Stimulated activated naive CD8-positive, alpha-beta T cell treated with anti-CD3 and anti-CD28 coated beads, Interleukin-15, Interleukin-2, amounts not matched to agents 100 U/mL and 50 U/mL, for 24 hours (primary cell): ENCODE measurements at regions not wholly inside any gene's neighbourhood (a gene's known extent, or its start where the extent isn't known, plus 50 kb on each side); places are given as distances from the start of the nearest gene placed in this dataset.
"Not testable (repeated sequence)": the region's sequence is repeated elsewhere in the genome, so short reads cannot be mapped to it uniquely, and the experiment has no call there.

Experiments
- ATAC-seq: fragments of 150-1000 bp; cut with Tn5 transposase; one replicate; pipeline ENCODE4 v1.10.0; 2021
- DNase-seq: peaks from one replicate; pipeline ENCODE4 v3.0.0; 2021

GRCh38 chr14:106642971-106643370 is 1116.6 kb downstream of the TMEM121 start:
- ATAC-seq, DNase-seq: not testable (repeated sequence)

- ATAC-seq, result not testable (repeated sequence)
Observed at GRCh38 chr14:106648874-106649273, 1122.5 kb downstream of the TMEM121 start.

GRCh38 chr14:106651016-106651415 is 1124.6 kb downstream of the TMEM121 start:
- no peak for DNase-seq

More at GRCh38 chr14:106648874-106649273, 1122.5 kb downstream of the TMEM121 start:
- DNase-seq, result not testable (repeated sequence)

GRCh38 chr14:106652494-106652893 is 1126.1 kb downstream of the TMEM121 start:
- DNase-seq (no peak), ATAC-seq (no peak)

More at GRCh38 chr14:106651016-106651415, 1124.6 kb downstream of the TMEM121 start:
- ATAC-seq, result no peak

- ATAC-seq (no peak), DNase-seq (peak; percentile 76)
Observed at GRCh38 chr14:106657460-106657859, 1131.1 kb downstream of the TMEM121 start.

GRCh38 chr14:106658066-106658860 is 1131.9 kb downstream of the TMEM121 start:
- not testable (repeated sequence) for ATAC-seq, DNase-seq

- DNase-seq (peak; percentile 51), ATAC-seq (peak; percentile 56)
Observed at GRCh38 chr14:106661561-106661960, 1135.2 kb downstream of the TMEM121 start.

- DNase-seq (no peak), ATAC-seq (no peak)
Observed at GRCh38 chr14:106662936-106663550, 1136.7 kb downstream of the TMEM121 start.

GRCh38 chr14:106663805-106664410 is 1137.5 kb downstream of the TMEM121 start:
- DNase-seq, result peak; percentile 78
- peak; percentile 69 for ATAC-seq

GRCh38 chr14:106665814-106666213 is 1139.4 kb downstream of the TMEM121 start:
- peak; percentile 58 for DNase-seq
- ATAC-seq, result no peak

- ATAC-seq (no peak), DNase-seq (no peak)
Observed at GRCh38 chr14:106666341-106666740, 1140.0 kb downstream of the TMEM121 start.

- DNase-seq, result no peak
- ATAC-seq, result no peak
Observed at GRCh38 chr14:106670011-106670410, 1143.6 kb downstream of the TMEM121 start.

- DNase-seq, result not testable (repeated sequence)
Observed at GRCh38 chr14:106674093-106674492, 1147.7 kb downstream of the TMEM121 start.

GRCh38 chr14:106674509-106675125 is 1148.2 kb downstream of the TMEM121 start:
- not testable (repeated sequence) for DNase-seq, ATAC-seq

More at GRCh38 chr14:106674093-106674492, 1147.7 kb downstream of the TMEM121 start:
- ATAC-seq, result not testable (repeated sequence)

- ATAC-seq, DNase-seq: not testable (repeated sequence)
Observed at GRCh38 chr14:106675716-106676115, 1149.3 kb downstream of the TMEM121 start.

- ATAC-seq, result no peak
- DNase-seq, result no peak
Observed at GRCh38 chr14:106679776-106680175, 1153.4 kb downstream of the TMEM121 start.

- no peak for ATAC-seq
Observed at GRCh38 chr14:106681161-106681560, 1154.8 kb downstream of the TMEM121 start.

GRCh38 chr14:106681568-106681967 is 1155.2 kb downstream of the TMEM121 start:
- DNase-seq (no peak), ATAC-seq (peak; percentile 68)

More at GRCh38 chr14:106681161-106681560, 1154.8 kb downstream of the TMEM121 start:
- no peak for DNase-seq

- no peak for ATAC-seq
- DNase-seq, result no peak
Observed at GRCh38 chr14:106683631-106684030, 1157.2 kb downstream of the TMEM121 start.

GRCh38 chr14:106686533-106686932 is 1160.2 kb downstream of the TMEM121 start:
- no peak for DNase-seq

GRCh38 chr14:106690333-106690891 is 1164.0 kb downstream of the TMEM121 start:
- DNase-seq, result no peak
- no peak for ATAC-seq

More at GRCh38 chr14:106686533-106686932, 1160.2 kb downstream of the TMEM121 start:
- ATAC-seq, result no peak
